Trophoblast cell (in vitro differentiated cells and primary cell): ENCODE measurements at regions not wholly inside any gene's neighbourhood (a gene's known extent, or its start where the extent isn't known, plus 50 kb on each side); places are given as distances from the start of the nearest gene placed in this dataset.

ENCODE experiments used
- DNase-seq, 2 donors: peaks; one replicate each; pipeline ENCODE4 v3.0.0-alpha.2; 2016
- H2AFZ ChIP-seq: 2 replicates; pipeline ENCODE4 v1.6.1; 2013; ENCODE audit warnings: low read length, moderate library complexity, mild to moderate bottlenecking; ENCODE audit not compliant: insufficient read depth, poor library complexity
- H2AK5ac ChIP-seq: 2 replicates; pipeline ENCODE4 v1.6.1; 2013; ENCODE audit warnings: mild to moderate bottlenecking, low read length
- H2BK120ac ChIP-seq: 2 replicates; pipeline ENCODE4 v1.6.1; 2013; ENCODE audit warnings: low read length, mild to moderate bottlenecking, moderate library complexity; ENCODE audit not compliant: insufficient read depth, poor library complexity
- H2BK12ac ChIP-seq: 2 replicates; pipeline ENCODE4 v1.6.1; 2013; ENCODE audit warnings: mild to moderate bottlenecking, low read length, moderate library complexity
- H2BK5ac ChIP-seq: 2 replicates; pipeline ENCODE4 v1.6.1; 2013; ENCODE audit warnings: low read length, low read depth, moderate library complexity, mild to moderate bottlenecking; ENCODE audit not compliant: poor library complexity
- H3K14ac ChIP-seq: 2 replicates; pipeline ENCODE4 v1.6.1; 2013; ENCODE audit warnings: mild to moderate bottlenecking, low read length
- H3K18ac ChIP-seq: 2 replicates; pipeline ENCODE4 v1.6.1; 2013; ENCODE audit warnings: mild to moderate bottlenecking, low read length
- H3K23ac ChIP-seq: 2 replicates; pipeline ENCODE4 v1.6.1; 2013; ENCODE audit warnings: low read length
- H3K27ac ChIP-seq: 2 replicates; pipeline ENCODE4 v1.5.1; 2013; ENCODE audit warnings: low read depth, mild to moderate bottlenecking, inconsistent platforms, low read length, moderate library complexity
- H3K27me3 ChIP-seq: 2 replicates; pipeline ENCODE4 v1.6.1; 2013; ENCODE audit warnings: inconsistent platforms, mild to moderate bottlenecking, low read length, moderate library complexity; ENCODE audit not compliant: insufficient read depth
- H3K36me3 ChIP-seq, 2 experiments: 1 replicate in 1 of 2; 2 replicates in 1 of 2; pipeline ENCODE4 v1.6.1; 2013; ENCODE audit warnings: low read length in 2 of 2, mild to moderate bottlenecking in 2 of 2, moderate library complexity in 1 of 2; ENCODE audit not compliant: insufficient read depth in 2 of 2, control insufficient read depth in 1 of 2
- H3K4ac ChIP-seq: 2 replicates; pipeline ENCODE4 v1.6.1; 2013; ENCODE audit warnings: low read depth, mild to moderate bottlenecking, low read length, moderate library complexity
- H3K4me1 ChIP-seq, 2 experiments: 1 replicate in 1 of 2; 2 replicates in 1 of 2; pipeline ENCODE4 v1.6.1; 2013; ENCODE audit warnings: low read length in 2 of 2, mild to moderate bottlenecking in 2 of 2, moderate library complexity in 1 of 2; ENCODE audit not compliant: insufficient read depth in 2 of 2, control insufficient read depth in 1 of 2
- H3K4me2 ChIP-seq: 2 replicates; pipeline ENCODE4 v1.6.1; 2013; ENCODE audit warnings: inconsistent platforms, mild to moderate bottlenecking, low read length, moderate library complexity
- H3K4me3 ChIP-seq: 2 replicates; pipeline ENCODE4 v1.5.1; 2013; ENCODE audit warnings: mild to moderate bottlenecking, low read depth, low read length, inconsistent platforms
- H3K79me1 ChIP-seq: one replicate; pipeline ENCODE4 v1.6.1; 2013; ENCODE audit warnings: low read length
- H3K79me2 ChIP-seq: 2 replicates; pipeline ENCODE4 v1.6.1; 2013; ENCODE audit warnings: low read length, mild to moderate bottlenecking; ENCODE audit not compliant: control insufficient read depth, insufficient read depth, poor library complexity
- H3K9ac ChIP-seq: 2 replicates; pipeline ENCODE4 v1.6.1; 2013; ENCODE audit warnings: mild to moderate bottlenecking, low read length
- H3K9me3 ChIP-seq: 2 replicates; pipeline ENCODE4 v1.6.1; 2013; ENCODE audit warnings: low read depth, mild to moderate bottlenecking, control low read depth, inconsistent platforms, low read length; ENCODE audit not compliant: insufficient read depth
- H4K12ac ChIP-seq: 2 replicates; pipeline ENCODE4 v1.6.1; 2013; ENCODE audit warnings: low read depth, mild to moderate bottlenecking, low read length, moderate library complexity
- H4K8ac ChIP-seq: 2 replicates; pipeline ENCODE4 v1.6.1; 2013; ENCODE audit warnings: low read depth, mild to moderate bottlenecking, low read length, moderate library complexity
- H4K91ac ChIP-seq: one replicate; pipeline ENCODE4 v1.6.1; 2013; ENCODE audit warnings: low read depth, mild to moderate bottlenecking, low read length, moderate library complexity
- WGBS: extraction: QIAGEN DNeasy Blood & Tissue Kit; methylation state at CpG from one replicate; pipeline ENCODE4 v1.1.7; 2013; ENCODE audit warnings: missing lambda C conversion rate; ENCODE audit not compliant: insufficient read length, insufficient coverage; ENCODE audit errors: extremely low coverage; 5-methylcytosine and 5-hydroxymethylcytosine counted together

- no peak overlapping the region for H2BK120ac ChIP-seq
- no peaks in the 10 kb centered on the region for H3K4me1 ChIP-seq
- H3K79me1 ChIP-seq, result no peaks in the 10 kb centered on the region
- H3K27me3 ChIP-seq, result no peaks in the 10 kb centered on the region
- H2AFZ ChIP-seq, result no peak overlapping the region
- peak overlapping the region; percentile 27 for H3K4me3 ChIP-seq
- H2BK12ac ChIP-seq, result no peak overlapping the region
- no peak overlapping the region for H3K18ac ChIP-seq
- no peak overlapping the region for H4K8ac ChIP-seq
- WGBS, result no CpG with 5 or more reads among the region's 7 CpGs
- H3K9me3 ChIP-seq, result no peaks in the 10 kb centered on the region
- H3K79me2 ChIP-seq, result no peaks in the 10 kb centered on the region
- no peak overlapping the region for H2BK5ac ChIP-seq
- H3K4me2 ChIP-seq, result no peak overlapping the region
- no peak overlapping the region for H4K91ac ChIP-seq
- H2AK5ac ChIP-seq, result no peak overlapping the region
- H3K14ac ChIP-seq, result no peak overlapping the region
- H3K27ac ChIP-seq, result no peak overlapping the region
- H3K4ac ChIP-seq, result no peak overlapping the region
- DNase-seq, result no peak
- H3K23ac ChIP-seq, result no peak overlapping the region
- H4K12ac ChIP-seq, result no peak overlapping the region
- H3K9ac ChIP-seq, result no peak overlapping the region
- H3K36me3 ChIP-seq, result no peaks in the 10 kb centered on the region
These were observed 279.5 kb upstream of the POU3F3 start for GRCh38 chr2:104574367-104574766.

GRCh38 chr2:104577143-104577542 is 276.8 kb upstream of the POU3F3 start:
- H3K23ac ChIP-seq, result no peak overlapping the region
- H3K79me1 ChIP-seq, result no peaks in the 10 kb centered on the region
- no peak overlapping the region for H2BK12ac ChIP-seq
- H3K36me3 ChIP-seq, result no peaks in the 10 kb centered on the region
- no peaks in the 10 kb centered on the region for H3K4me1 ChIP-seq
- H3K14ac ChIP-seq, result no peak overlapping the region
- H2BK5ac ChIP-seq, result no peak overlapping the region
- no peak for DNase-seq
- no peak overlapping the region for H2AFZ ChIP-seq
- H3K9ac ChIP-seq, result no peak overlapping the region
- WGBS, result no CpG with 5 or more reads among the region's 2 CpGs
- no peak overlapping the region for H4K91ac ChIP-seq
- no peak overlapping the region for H4K8ac ChIP-seq
- H2AK5ac ChIP-seq, result no peak overlapping the region
- no peak overlapping the region for H2BK120ac ChIP-seq
- no peak overlapping the region for H3K4me2 ChIP-seq
- no peaks in the 10 kb centered on the region for H3K79me2 ChIP-seq
- no peaks in the 10 kb centered on the region for H3K9me3 ChIP-seq
- no peaks in the 10 kb centered on the region for H3K27me3 ChIP-seq
- no peak overlapping the region for H4K12ac ChIP-seq
- no peak overlapping the region for H3K18ac ChIP-seq
- H3K4me3 ChIP-seq, result no peak overlapping the region
- no peak overlapping the region for H3K4ac ChIP-seq
- H3K27ac ChIP-seq, result no peak overlapping the region

GRCh38 chr2:104582471-104582870 is 271.4 kb upstream of the POU3F3 start:
- 93% methylated on average over 1 of the region's 8 CpGs for WGBS
- Histone ChIP-seq H3K18ac (no peak overlapping the region), H4K12ac (no peak overlapping the region), H2BK120ac (no peak overlapping the region), H3K9ac (no peak overlapping the region), H4K8ac (no peak overlapping the region), H3K4me3 (no peak overlapping the region), H3K4me1 (no peaks in the 10 kb centered on the region), H3K27ac (no peak overlapping the region), H3K36me3 (no peaks in the 10 kb centered on the region), H4K91ac (no peak overlapping the region), H2AK5ac (no peak overlapping the region), H2BK12ac (no peak overlapping the region), H2AFZ (no peak overlapping the region), H3K14ac (no peak overlapping the region), H3K23ac (no peak overlapping the region), H3K79me2 (no peaks in the 10 kb centered on the region), H3K27me3 (no peaks in the 10 kb centered on the region), H3K4me2 (no peak overlapping the region), H2BK5ac (no peak overlapping the region), H3K79me1 (no peaks in the 10 kb centered on the region), H3K4ac (no peak overlapping the region), H3K9me3 (no peaks in the 10 kb centered on the region)
- no peak for DNase-seq

GRCh38 chr2:104583811-104584210 is 270.1 kb upstream of the POU3F3 start:
- no peak overlapping the region for H3K18ac ChIP-seq

More at GRCh38 chr2:104583811-104584210, 270.1 kb upstream of the POU3F3 start:
- Histone ChIP-seq H3K27me3 (no peaks in the 10 kb centered on the region), H2AFZ (no peak overlapping the region), H3K4ac (no peak overlapping the region), H2BK120ac (no peak overlapping the region), H3K27ac (no peak overlapping the region), H3K9me3 (no peaks in the 10 kb centered on the region), H3K79me1 (no peaks in the 10 kb centered on the region), H3K23ac (no peak overlapping the region), H2AK5ac (no peak overlapping the region), H3K4me2 (no peak overlapping the region), H3K79me2 (no peaks in the 10 kb centered on the region), H3K14ac (no peak overlapping the region), H4K12ac (no peak overlapping the region), H2BK5ac (no peak overlapping the region), H2BK12ac (no peak overlapping the region), H3K4me3 (no peak overlapping the region), H4K8ac (no peak overlapping the region), H3K4me1 (no peaks in the 10 kb centered on the region), H3K9ac (no peak overlapping the region), H3K36me3 (no peaks in the 10 kb centered on the region), H4K91ac (no peak overlapping the region)
- DNase-seq, result no peak
- WGBS, result no CpG with 5 or more reads among the region's 7 CpGs
